Activated CD8-positive, alpha-beta memory T cell treated with anti-CD3 and anti-CD28 coated beads, Interleukin-2, amount 50 U/mL, for 1 hour (primary cell): ENCODE measurements at regions not wholly inside any gene's neighbourhood (a gene's known extent, or its start where the extent isn't known, plus 50 kb on each side); places are given as distances from the start of the nearest gene placed in this dataset.
"Not testable (repeated sequence)": the region's sequence is repeated elsewhere in the genome, so short reads cannot be mapped to it uniquely, and the experiment has no call there.

Experiments
- DNase-seq: peaks from one replicate; pipeline ENCODE4 v3.0.0-alpha.2; 2020; ENCODE audit errors: extremely low read depth

DNA sequence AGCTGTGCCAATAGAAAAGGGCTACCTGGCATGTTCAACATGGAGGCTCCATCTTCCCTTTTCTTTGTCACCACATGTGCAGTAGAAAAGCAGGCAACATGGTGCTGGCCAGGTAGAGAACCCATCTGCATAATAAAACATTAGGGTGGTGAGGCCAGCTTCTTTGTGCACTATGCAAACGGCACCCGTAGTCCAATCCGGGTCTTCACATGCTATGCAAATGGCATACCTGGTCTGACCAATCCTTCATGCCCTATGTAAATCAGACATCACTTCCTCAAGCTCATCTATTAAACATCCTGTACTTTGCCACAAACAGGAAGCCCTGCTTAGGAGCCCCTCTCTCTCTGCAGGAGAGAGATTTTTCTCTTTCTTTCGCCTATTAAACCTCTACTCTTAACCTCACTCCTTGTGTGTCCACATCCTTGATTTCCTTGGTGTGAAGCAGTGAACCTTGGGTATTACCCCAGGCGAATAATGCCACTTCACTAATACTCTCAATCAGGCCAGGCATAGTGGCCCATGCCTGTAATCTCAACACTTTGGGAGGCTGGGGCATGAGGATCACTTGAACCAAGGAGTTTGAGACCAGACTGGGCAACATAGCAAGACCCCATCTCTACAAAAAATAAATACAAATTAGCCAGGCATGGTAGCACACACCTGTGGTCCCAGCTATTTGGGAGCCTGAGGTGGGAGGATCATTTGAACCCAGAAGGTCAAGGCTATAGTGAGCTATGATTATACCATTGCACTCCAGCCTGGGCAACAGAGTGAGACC, 111.3 kb upstream of the MRI1 start:
- DNase-seq, result no peak

DNA sequence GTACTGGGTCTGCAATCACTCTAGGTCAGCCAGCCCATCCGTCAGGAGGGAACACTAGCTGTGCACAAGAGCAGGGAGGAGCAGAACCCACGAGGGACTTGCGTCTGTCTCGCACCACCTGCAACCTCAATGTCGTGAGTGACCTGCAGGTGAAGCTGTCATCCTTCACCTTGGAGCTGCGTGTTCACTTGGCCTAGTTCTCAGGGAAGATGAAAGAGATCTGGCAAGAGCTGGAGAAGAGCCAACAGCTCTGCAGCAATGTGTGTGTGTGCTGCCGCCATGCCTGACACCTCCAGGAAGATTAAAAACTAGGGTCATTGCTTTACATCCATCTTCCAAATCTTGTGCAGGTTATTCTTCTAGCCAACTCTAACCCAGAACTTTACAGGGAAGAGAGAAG, 117.6 kb upstream of the MRI1 start:
- no peak for DNase-seq

DNA sequence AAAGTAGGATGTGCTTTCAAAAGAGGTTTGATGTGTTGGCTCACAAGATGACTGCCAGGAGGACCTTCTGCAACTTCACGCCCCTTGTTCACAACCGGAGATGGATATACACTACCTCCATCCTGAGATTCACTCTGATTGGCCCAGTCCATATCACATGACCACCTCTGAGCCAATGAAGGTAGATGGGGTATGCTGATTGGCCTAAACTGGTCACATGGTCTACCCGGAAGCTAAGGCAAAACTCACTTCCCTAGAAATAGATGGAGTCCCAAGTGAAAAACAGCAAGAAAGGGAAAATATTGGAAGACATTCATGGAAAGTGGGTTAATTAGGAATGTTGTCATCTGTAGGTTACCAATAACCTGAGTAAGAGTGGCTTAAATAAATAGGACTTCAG, 119.7 kb upstream of the MRI1 start:
- no peak for DNase-seq

DNA sequence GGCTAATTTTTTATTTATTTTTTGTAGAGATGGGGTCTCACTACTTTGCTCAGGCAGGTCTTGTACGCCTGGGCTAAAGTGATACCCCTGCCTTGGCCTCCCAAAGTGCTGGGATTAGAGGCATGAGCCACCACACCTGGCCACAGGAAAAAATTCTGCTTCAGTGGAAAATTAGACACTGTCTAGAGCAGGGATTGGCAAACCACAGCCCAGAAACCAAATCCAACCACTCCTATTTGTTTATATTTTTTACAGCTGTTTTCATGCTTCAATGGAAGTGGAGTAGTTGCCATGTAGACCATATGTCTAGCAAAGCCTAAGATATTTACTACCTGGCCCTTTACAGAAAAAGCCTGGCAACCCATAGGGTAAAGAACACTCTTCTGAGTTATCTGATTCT, 123.7 kb upstream of the MRI1 start:
- DNase-seq, result no peak

DNA sequence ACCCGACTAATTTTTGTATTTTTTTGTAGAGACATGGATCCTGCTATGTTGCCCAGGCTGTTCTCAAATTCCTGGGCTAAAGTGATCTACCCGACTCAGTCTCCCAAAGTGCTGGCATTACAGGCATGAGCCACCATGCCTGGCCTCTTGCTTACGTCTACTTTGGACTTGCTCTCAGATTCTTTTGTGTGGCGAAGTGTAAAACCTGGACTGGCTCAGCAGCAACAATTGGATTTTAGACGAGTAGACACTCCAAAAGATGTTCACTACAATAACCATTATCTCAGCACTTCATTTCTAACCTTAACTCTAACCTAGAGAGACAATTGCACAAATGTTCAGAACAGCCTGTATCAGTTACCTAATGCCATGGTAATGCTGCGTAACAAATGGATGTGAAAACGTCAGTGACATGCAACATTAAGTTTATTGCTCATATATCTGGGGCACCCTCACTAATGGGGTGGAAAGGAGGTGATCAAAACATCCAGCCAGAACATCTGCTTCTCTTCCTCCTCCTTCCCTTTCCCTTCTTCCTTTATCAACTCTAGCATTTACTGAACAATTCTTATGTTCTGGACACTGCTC, 124.9 kb upstream of the MRI1 start:
- DNase-seq, result no peak

DNA sequence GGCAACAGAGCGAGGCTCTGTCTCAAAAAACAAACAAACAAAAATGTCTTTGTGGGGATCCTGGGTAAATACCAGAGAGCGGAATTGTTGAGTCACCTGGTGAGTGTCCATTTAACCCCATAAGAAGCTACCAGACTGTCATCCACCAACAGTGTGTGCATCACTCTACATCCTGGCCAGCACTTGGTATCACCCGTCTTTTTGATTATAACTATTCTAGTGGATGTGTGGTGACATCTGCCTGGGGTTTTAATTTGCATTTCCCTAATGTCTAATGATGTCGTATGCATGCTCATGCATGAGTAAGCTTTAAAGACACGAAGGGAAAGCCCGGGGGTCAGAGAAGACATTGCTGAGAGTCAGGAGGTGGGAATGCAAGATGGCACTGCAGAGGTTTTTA, 126.7 kb upstream of the MRI1 start:
- no peak for DNase-seq

DNA sequence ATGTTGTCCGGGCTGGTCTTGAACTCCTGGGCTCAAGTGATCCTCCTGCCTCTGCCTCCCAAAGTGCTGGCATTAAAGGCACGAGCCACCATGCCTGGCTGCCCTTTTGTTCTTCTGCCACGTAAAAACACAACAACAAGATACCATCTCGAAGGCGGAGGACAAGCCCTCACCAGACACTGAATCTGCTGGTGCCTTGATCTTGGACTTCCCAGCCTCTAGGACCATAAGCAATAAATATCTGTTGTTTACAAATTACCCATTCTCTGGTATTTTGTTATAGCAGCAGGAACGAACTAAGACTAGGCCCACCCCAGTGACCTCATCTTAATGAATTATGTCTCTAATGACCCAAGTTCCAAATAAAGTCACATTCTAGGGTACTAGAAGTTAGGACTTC, 128.4 kb upstream of the CACNA1A start:
- DNase-seq, result no peak

DNA sequence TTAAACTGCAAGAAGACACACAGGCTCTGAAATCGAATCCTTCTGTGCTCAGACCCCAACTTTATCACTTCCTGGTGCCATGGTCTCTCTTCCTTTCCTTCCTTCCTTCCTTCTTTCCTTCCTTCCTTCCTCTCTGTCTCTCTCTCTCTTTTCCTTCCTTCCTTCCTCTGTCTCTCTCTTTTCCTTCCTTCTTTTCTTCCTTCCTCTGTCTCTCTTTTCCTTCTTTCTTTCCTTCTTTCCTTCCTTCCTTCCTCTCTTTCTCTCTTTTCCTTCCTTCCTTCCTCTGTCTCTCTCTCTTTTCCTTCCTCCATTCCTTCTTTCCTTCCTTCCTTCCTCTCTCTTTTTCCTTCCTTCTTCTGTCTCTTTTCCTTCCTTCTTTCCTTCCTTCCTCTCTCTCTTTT, 127.2 kb upstream of the CACNA1A start:
- no peak for DNase-seq

DNA sequence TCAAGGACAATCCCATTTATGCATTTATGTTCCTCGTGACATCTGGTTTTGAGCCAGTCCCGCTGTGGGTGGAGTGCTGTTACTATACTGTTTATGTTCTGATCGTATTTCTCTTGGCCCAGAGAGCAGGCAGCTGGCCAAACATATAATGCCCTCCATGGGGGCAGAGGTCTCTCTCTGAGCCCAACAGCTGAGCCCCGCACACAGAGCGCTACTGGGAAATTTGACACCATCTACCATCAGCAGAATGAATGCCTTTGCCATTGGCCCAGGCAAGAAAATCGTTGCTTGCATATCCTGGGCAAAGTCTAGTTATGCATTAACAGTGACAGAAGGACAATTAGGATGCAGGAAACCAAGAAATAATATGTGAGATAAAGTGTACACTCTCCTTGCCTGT, 126.8 kb upstream of the CACNA1A start:
- no peak for DNase-seq

DNA sequence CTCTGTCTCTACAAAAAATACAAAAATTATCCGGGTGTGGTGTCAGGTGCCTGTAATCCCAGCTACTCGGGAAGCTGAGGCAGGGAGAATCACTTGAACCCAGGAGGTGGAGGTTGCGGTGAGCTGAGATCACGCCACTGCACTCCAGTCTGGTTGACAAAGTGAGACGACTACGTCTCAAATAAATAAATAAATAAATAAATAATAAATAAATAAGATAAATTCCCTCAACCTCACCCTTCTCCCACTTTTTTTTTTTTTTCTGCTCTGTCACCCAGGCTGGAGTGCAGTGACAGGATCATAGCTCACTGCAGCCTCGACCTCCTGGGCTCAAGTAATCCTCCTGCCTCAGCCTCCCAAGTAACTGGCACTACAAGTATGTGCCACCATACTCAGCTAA, 125.9 kb upstream of the CACNA1A start:
- not testable (repeated sequence) for DNase-seq

DNA sequence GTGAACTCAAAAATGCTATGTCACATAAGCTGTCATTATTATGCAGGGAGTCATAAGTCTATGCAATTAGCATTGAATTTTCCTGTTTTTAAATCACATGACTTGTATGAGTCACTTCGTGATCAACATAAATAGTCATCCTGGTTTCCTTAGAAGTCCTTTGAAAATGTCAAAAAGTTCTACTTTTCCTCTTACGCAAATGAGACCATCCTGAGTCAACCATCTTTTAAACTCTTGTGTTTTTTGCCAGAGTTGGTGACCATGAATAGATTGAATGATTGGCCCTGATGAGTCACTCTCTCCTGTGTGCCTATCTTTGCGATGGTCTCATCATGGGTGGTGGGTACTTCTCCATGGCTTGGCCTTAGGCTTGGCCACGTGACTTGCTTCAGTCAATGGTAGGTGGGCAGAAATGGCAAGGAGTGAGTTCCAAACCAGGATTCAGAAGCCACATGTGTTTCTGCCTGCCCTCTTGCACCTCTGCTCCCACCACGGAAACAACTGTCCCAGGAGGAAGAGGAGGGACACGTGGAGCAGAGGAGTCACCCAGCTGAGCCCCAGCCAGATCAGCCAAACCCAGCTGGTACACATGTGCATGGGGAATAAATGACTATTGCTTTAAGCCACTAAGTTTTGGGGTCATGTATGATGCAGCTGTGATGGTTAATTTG, 123.5 kb upstream of the CACNA1A start:
- no peak for DNase-seq

DNA sequence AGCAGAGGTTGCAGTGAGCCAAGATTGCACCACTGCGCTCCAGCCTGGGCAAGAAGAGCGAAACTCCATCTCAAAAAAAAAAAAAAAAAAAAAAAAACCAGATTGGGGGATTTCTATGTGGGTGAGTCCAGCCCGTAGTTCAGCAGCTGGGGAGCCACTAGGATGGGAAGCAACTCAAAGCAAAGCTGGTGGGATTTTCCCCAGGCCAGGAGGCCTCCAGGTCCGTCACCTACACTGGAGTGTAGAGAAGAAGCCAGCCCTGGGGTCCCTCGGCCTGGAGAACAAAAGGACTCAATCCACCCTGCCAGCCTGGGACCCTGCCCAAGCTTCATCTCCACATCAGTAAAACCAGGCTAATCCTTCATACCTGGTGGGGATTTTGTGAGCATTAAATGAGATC, 121.3 kb upstream of the CACNA1A start:
- DNase-seq, result no peak

DNA sequence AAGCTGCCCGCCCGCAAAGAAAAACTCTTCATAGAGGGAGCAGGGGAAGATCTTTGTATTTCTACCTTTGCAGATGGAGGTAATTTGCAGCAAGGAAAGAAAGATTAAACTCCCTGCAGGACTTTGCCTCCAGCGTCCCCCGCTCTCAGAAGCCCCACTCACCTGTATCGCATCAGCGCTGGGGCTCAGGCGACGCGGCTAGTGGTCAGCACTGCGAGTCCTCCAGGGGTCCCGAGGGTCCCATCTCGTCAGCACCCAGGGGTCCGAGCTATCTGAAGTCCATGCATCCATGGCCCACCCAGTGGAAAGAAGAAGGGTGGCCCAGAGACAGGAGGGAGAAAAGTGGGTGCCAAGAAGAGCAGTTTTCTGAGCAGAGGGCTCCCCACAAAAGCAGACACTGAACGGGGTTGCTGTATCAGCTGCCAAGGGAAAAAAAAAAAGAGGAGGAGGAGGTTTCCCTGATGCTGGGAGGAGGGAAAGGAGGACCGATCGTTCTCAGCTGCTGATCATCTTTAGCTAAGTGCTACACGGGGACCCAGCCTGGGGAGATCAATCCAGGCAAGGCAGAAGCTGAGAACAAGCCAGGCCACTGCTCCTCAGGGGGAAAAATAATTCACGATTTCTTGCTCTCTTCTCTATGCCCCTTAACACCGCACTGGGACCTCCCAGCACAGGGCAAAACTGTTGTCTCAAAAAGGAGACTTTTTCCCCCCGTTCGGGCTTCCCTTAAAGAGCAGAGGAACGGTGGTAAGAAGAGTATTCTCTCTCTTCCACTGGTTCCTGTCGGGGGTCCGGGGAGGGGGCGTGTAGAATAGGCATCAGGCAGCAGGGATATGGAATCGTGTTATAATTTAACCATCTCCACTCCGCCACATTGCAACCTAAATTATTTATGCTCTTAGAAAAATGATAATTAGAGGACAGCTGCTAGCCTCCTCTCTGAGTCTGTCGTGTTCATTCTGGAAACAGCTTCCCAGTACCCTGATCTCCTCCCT, 117.7 kb upstream of the CACNA1A start:
- DNase-seq, result no peak

DNA sequence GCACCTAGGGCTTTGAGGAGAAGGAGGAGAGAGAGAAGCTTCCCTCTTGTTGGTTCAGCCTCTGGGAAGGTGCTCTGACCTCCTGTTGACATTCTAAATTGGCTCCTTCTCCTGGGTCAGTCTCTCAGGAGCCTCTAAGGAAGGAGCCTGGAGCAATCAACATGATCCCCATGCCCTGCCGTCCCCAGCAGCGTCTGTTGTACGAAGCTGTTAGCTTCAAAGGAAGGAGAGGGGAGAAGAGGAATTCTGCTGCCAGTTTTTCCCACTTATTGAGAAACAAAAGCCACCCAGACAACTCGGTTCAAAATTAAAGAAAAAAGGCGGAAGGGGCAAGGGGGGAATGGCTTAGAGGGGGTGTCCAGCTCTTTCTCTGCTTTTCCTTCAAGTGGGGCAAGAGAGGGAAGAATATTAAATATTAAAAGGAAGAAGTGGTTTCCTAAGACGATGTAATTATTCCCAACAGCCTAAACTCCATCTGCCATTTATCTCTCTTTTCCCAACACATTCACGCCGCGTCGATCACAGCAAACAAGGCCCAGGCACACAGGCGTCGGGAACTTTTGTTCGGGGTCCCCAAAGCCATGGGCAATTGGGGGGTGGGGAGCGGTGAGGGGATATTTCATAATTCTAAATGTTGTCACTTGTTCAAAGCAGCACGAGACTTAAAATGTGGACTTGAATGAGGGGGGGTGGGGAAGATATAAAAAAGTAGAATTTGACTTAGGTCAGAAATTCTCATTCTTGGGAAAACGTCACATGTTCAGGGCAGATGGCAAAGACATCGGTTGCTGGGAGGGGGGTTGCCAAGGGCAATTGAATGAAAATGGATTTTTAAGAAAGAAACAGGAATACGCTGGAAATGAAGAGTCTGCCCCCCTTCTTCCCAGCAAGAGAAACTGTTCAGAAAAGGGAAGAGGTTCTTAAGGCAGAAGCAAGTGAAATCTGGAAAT, 116.8 kb upstream of the CACNA1A start:
- DNase-seq, result no peak

DNA sequence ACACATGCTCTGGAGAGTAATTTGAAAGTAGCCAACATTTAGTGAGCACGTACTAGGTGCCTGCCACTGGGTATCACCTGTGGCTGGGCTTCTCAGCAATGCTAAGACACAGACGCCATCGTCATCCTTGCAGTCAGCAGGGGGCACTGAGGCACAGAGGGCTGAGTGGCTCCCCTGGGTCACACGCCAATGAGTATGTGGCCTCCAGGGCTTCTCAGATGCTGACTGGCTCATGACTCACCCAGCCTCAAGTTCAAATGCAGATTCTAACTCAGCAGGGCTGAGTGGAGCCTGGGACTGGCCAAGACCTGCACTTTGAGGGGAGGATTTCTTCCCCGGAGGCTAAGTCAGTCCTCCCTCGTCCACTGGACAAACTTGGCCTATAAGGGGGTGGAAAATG, 115.1 kb upstream of the CACNA1A start:
- no peak for DNase-seq

DNA sequence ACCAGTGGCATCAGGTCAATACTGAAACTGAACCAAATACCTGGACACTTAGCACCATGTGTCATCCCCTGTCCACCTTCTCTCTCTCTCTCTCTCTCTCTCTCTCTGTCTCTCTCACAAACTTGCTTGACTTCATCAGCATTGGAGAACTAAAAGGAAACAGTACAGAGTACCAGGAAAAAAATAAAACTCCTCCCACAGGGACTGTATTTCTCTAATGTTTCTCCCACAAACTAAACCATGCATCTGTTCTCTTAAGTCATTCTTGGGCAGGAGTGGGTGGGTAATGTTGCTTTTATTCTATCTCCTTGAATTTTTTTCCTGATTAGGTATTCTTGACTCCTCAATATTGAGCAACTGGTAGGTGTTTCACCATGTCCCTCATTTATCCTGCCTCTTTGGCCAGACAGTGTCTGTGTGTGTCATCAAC, 112.9 kb upstream of the CACNA1A start:
- no peak for DNase-seq

DNA sequence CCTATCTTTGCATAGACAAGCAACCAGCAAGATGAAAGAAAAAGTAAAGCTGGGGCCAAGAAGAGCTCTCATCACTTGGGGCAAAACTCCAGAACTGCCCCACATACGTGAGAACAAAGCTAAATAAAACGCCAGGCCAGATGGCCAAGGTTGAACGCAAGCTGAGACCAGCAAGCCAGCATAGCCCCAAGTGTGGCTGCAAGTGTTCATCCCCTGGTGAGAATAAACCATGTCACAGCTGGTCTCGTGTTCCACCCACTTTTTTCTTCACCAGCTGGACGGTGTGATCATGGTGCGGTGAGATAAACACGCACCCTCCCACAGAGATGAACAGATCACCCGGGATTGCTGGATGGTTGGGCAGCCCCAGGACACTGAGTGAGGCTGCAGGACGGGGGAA, 109.6 kb upstream of the CACNA1A start:
- no peak for DNase-seq

DNA sequence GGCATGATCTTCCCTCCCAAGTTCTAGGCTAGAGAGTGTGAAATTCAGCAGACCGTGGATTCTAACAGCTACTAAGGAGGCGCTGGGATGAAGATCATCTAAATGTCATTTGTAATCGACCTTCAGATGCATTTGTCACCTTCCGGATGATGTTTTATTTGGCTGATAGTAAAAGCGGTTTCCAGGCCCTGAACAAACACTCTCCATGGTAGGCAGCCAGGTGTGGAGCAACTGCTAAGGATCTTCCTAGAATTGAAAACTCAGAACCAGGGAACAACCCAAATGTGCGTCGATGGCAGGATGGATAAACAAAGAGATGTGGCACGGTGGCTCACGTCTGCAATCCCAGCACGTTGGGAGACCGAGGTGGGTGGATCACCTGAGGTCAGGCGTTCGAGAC, 107.2 kb upstream of the CACNA1A start:
- DNase-seq, result no peak

DNA sequence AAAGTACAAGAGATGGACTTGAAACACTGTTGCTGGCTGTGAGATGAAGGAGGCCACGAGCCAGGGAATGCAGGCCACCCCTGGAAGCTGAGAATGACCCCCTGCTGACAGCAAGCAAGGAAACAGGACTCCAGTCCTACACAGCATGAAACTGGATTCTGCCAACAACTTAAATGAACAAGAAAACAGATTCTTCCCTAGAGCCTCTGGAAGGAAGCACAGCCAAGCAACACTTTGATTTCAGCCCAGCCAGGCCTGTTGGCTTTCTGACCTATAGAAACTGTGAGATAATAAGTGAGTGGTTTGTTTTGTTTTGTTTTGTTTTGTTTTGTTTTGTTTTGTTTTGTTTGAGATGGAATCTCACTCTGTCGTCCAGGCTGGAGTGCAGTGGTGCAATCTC, 105.3 kb upstream of the CACNA1A start:
- no peak for DNase-seq

DNA sequence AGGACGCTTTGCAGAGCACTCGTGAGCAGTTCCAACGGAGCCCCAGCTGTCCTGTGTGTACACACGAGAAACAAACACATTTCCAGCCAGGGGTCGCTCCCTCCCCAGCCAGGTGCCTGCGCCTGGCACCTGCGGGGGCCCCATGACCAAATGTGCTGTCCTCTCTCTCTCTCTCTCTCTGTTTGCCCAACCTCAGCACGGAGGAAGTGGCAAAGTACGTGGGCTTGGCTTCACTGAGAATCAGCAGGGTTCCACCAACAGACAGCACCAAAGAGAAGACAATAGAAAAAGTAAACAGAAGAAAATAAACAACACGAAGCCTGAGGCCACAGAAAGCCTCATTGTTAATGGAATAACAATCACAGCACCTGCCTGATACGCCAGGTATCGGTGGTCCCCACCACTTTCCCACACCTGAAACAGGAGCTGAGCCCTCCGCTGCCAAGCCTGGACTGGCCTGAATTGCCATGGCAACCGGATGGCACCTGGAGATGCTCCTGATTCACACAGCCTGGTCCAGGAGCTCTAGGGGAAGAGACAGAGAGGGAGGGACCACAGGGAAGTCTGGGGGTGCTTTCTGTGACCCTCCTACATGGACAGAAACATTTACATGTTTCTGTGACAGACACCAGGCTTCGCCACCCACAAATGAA, 103.9 kb upstream of the CACNA1A start:
- DNase-seq, result no peak
